ENCODE measurements at regions not wholly inside any gene's neighbourhood (a gene's known extent, or its start where the extent isn't known, plus 50 kb on each side); places are given as distances from the start of the nearest gene placed in this dataset.

GRCh38 chr7:115106316-115106715, 184.4 kb downstream of the MDFIC start:
- Histone ChIP-seq H4K91ac (ENCODE audit: low read length) (no peak overlapping the region), H3K79me1 (replicated peaks; ENCODE audit: low read length, poor library complexity, severe bottlenecking) (no peaks in the 10 kb centered on the region), H3K27me3 (ENCODE audit: control insufficient read depth in 1 of 2, insufficient read depth in 1 of 2, low read length in 2 of 2) (no peaks in the 10 kb centered on the region), H3K14ac (ENCODE audit: low read length in 2 of 2) (no peak overlapping the region), H3K4me2 (ENCODE audit: low read length, poor library complexity, severe bottlenecking) (no peak overlapping the region), H3K36me3 (ENCODE audit: control insufficient read depth in 1 of 2, insufficient read depth in 2 of 2, low read depth in 1 of 2, low read length in 2 of 2) (no peaks in the 10 kb centered on the region), H3K27ac (ENCODE audit: low read length, poor library complexity, severe bottlenecking) (no peak overlapping the region), H2AK5ac (ENCODE audit: low read length, severe bottlenecking) (no peak overlapping the region), H2BK120ac (ENCODE audit: low read depth, low read length) (no peak overlapping the region), H3K9ac (ENCODE audit: low read length) (no peak overlapping the region), H2BK15ac (ENCODE audit: low read depth, poor library complexity, severe bottlenecking) (no peak overlapping the region), H3K23ac (ENCODE audit: low read length in 2 of 2) (no peak overlapping the region), H3K9me3 (ENCODE audit: control insufficient read depth, low read length) (no peaks in the 10 kb centered on the region), H3K4ac (ENCODE audit: low read depth in 1 of 2, low read length in 2 of 2) (no peak overlapping the region), H3K18ac (ENCODE audit: low read depth in 1 of 2, low read length in 2 of 2) (no peak overlapping the region), H2AFZ (ENCODE audit: low read depth, low read length) (no peak overlapping the region), H3K4me1 (ENCODE audit: control insufficient read depth, insufficient read depth, low read depth, low read length) (no peaks in the 10 kb centered on the region), H3K4me3 (ENCODE audit: insufficient read depth in 1 of 2, low read depth in 1 of 2, low read length in 2 of 2) (no peak overlapping the region), H2BK5ac (ENCODE audit: low read depth, low read length, poor library complexity, severe bottlenecking) (no peak overlapping the region), H4K8ac (ENCODE audit: low read length) (no peak overlapping the region), H2BK12ac (ENCODE audit: low read length in 2 of 2) (no peak overlapping the region)
- 100% methylated on average over 2 of the region's 3 CpGs for WGBS
- DNase-seq: no peak

- H3K14ac ChIP-seq (ENCODE audit: low read length in 2 of 2): no peak overlapping the region
- DNase-seq: no peak
- H2BK12ac ChIP-seq (ENCODE audit: low read length in 2 of 2): no peak overlapping the region
- H2BK15ac ChIP-seq (ENCODE audit: low read depth, poor library complexity, severe bottlenecking): no peak overlapping the region
- no peak overlapping the region for H2BK5ac ChIP-seq (ENCODE audit: low read depth, low read length, poor library complexity, severe bottlenecking)
- no peaks in the 10 kb centered on the region for H3K9me3 ChIP-seq (ENCODE audit: control insufficient read depth, low read length)
- H3K27ac ChIP-seq (ENCODE audit: low read length, poor library complexity, severe bottlenecking): no peak overlapping the region
- H2AK5ac ChIP-seq (ENCODE audit: low read length, severe bottlenecking): no peak overlapping the region
- no peak overlapping the region for H3K4ac ChIP-seq (ENCODE audit: low read depth in 1 of 2, low read length in 2 of 2)
- no peak overlapping the region for H3K4me2 ChIP-seq (ENCODE audit: low read length, poor library complexity, severe bottlenecking)
- no peaks in the 10 kb centered on the region for H3K36me3 ChIP-seq (ENCODE audit: control insufficient read depth in 1 of 2, insufficient read depth in 2 of 2, low read depth in 1 of 2, low read length in 2 of 2)
- no peak overlapping the region for H2AFZ ChIP-seq (ENCODE audit: low read depth, low read length)
- H2BK120ac ChIP-seq (ENCODE audit: low read depth, low read length): no peak overlapping the region
- H3K4me1 ChIP-seq (ENCODE audit: control insufficient read depth, insufficient read depth, low read depth, low read length): no peaks in the 10 kb centered on the region
- H3K4me3 ChIP-seq (ENCODE audit: insufficient read depth in 1 of 2, low read depth in 1 of 2, low read length in 2 of 2): no peak overlapping the region
- no peak overlapping the region for H4K8ac ChIP-seq (ENCODE audit: low read length)
- no peak overlapping the region for H3K23ac ChIP-seq (ENCODE audit: low read length in 2 of 2)
- peak overlapping the region in 1 of 2 experiments; percentile 21 for H3K18ac ChIP-seq (ENCODE audit: low read depth in 1 of 2, low read length in 2 of 2)
- H3K79me1 ChIP-seq (replicated peaks; ENCODE audit: low read length, poor library complexity, severe bottlenecking): no peaks in the 10 kb centered on the region
- H3K27me3 ChIP-seq (ENCODE audit: control insufficient read depth in 1 of 2, insufficient read depth in 1 of 2, low read length in 2 of 2): no peaks in the 10 kb centered on the region
- WGBS: 100% methylated on average over 1 of the region's 2 CpGs
- no peak overlapping the region for H4K91ac ChIP-seq (ENCODE audit: low read length)
- H3K9ac ChIP-seq (ENCODE audit: low read length): no peak overlapping the region
Measured at GRCh38 chr7:115102738-115103137, 180.8 kb downstream of the MDFIC start.

- Histone ChIP-seq H3K9ac (ENCODE audit: low read length) (no peak overlapping the region), H3K79me1 (replicated peaks; ENCODE audit: low read length, poor library complexity, severe bottlenecking) (no peaks in the 10 kb centered on the region), H3K23ac (ENCODE audit: low read length in 2 of 2) (no peak overlapping the region), H3K9me3 (ENCODE audit: control insufficient read depth, low read length) (no peaks in the 10 kb centered on the region), H2BK5ac (ENCODE audit: low read depth, low read length, poor library complexity, severe bottlenecking) (no peak overlapping the region), H3K27me3 (ENCODE audit: control insufficient read depth in 1 of 2, insufficient read depth in 1 of 2, low read length in 2 of 2) (no peaks in the 10 kb centered on the region), H2BK12ac (ENCODE audit: low read length in 2 of 2) (no peak overlapping the region), H2BK120ac (ENCODE audit: low read depth, low read length) (no peak overlapping the region), H4K8ac (ENCODE audit: low read length) (no peak overlapping the region), H2BK15ac (ENCODE audit: low read depth, poor library complexity, severe bottlenecking) (no peak overlapping the region), H3K27ac (ENCODE audit: low read length, poor library complexity, severe bottlenecking) (no peak overlapping the region), H2AK5ac (ENCODE audit: low read length, severe bottlenecking) (no peak overlapping the region), H3K4me1 (ENCODE audit: control insufficient read depth, insufficient read depth, low read depth, low read length) (peaks cover 3% of the 10 kb centered on the region), H2AFZ (ENCODE audit: low read depth, low read length) (no peak overlapping the region), H3K14ac (ENCODE audit: low read length in 2 of 2) (no peak overlapping the region), H3K4me2 (ENCODE audit: low read length, poor library complexity, severe bottlenecking) (no peak overlapping the region), H4K91ac (ENCODE audit: low read length) (no peak overlapping the region), H3K4me3 (ENCODE audit: insufficient read depth in 1 of 2, low read depth in 1 of 2, low read length in 2 of 2) (no peak overlapping the region), H3K4ac (ENCODE audit: low read depth in 1 of 2, low read length in 2 of 2) (no peak overlapping the region), H3K36me3 (ENCODE audit: control insufficient read depth in 1 of 2, insufficient read depth in 2 of 2, low read depth in 1 of 2, low read length in 2 of 2) (no peaks in the 10 kb centered on the region), H3K18ac (ENCODE audit: low read depth in 1 of 2, low read length in 2 of 2) (no peak overlapping the region)
- no peak for DNase-seq
Measured at GRCh38 chr7:115101199-115101598, 179.3 kb downstream of the MDFIC start.

- Histone ChIP-seq H3K4ac (ENCODE audit: low read depth in 1 of 2, low read length in 2 of 2) (no peak overlapping the region), H3K27ac (ENCODE audit: low read length, poor library complexity, severe bottlenecking) (no peak overlapping the region), H3K79me1 (replicated peaks; ENCODE audit: low read length, poor library complexity, severe bottlenecking) (no peaks in the 10 kb centered on the region), H2BK5ac (ENCODE audit: low read depth, low read length, poor library complexity, severe bottlenecking) (no peak overlapping the region), H3K23ac (ENCODE audit: low read length in 2 of 2) (no peak overlapping the region), H2AK5ac (ENCODE audit: low read length, severe bottlenecking) (peak overlapping the region; percentile 35), H3K4me1 (ENCODE audit: control insufficient read depth, insufficient read depth, low read depth, low read length) (peaks cover 3% of the 10 kb centered on the region), H3K9me3 (ENCODE audit: control insufficient read depth, low read length) (no peaks in the 10 kb centered on the region), H2AFZ (ENCODE audit: low read depth, low read length) (no peak overlapping the region), H3K14ac (ENCODE audit: low read length in 2 of 2) (no peak overlapping the region), H2BK15ac (ENCODE audit: low read depth, poor library complexity, severe bottlenecking) (no peak overlapping the region), H2BK120ac (ENCODE audit: low read depth, low read length) (no peak overlapping the region), H2BK12ac (ENCODE audit: low read length in 2 of 2) (no peak overlapping the region), H4K8ac (ENCODE audit: low read length) (peak overlapping the region; percentile 2), H4K91ac (ENCODE audit: low read length) (no peak overlapping the region), H3K36me3 (ENCODE audit: control insufficient read depth in 1 of 2, insufficient read depth in 2 of 2, low read depth in 1 of 2, low read length in 2 of 2) (no peaks in the 10 kb centered on the region), H3K4me3 (ENCODE audit: insufficient read depth in 1 of 2, low read depth in 1 of 2, low read length in 2 of 2) (no peak overlapping the region), H3K27me3 (ENCODE audit: control insufficient read depth in 1 of 2, insufficient read depth in 1 of 2, low read length in 2 of 2) (no peaks in the 10 kb centered on the region), H3K9ac (ENCODE audit: low read length) (peak overlapping the region; percentile 6), H3K4me2 (ENCODE audit: low read length, poor library complexity, severe bottlenecking) (no peak overlapping the region), H3K18ac (ENCODE audit: low read depth in 1 of 2, low read length in 2 of 2) (peak overlapping the region in 1 of 2 experiments; percentile 19)
- peak; percentile 82 for DNase-seq
- 0% methylated on average over 1 of the region's 1 CpG for WGBS
Measured at GRCh38 chr7:115099906-115100305, 178.0 kb downstream of the MDFIC start.
